Tibial nerve (tissue), 4 donors: ENCODE measurements at regions not wholly inside any gene's neighbourhood (a gene's known extent, or its start where the extent isn't known, plus 50 kb on each side); places are given as distances from the start of the nearest gene placed in this dataset.
"Not testable (repeated sequence)": the region's sequence is repeated elsewhere in the genome, so short reads cannot be mapped to it uniquely, and the experiment has no call there.

Source experiments
- DNase-seq, 2 donors: peaks; one replicate each; pipeline ENCODE4 v3.0.0-alpha.2; 2019; ENCODE audit warnings: low spot score in 2 of 2
- H3K27ac ChIP-seq, 4 donors: fragments of 200-600 bp; sonication (generic) in 3 of 4; one replicate each; pipeline ENCODE4 v1.5.1; 2017 to 2019; ENCODE audit warnings: mild to moderate bottlenecking in 1 of 4
- H3K27me3 ChIP-seq, 2 donors: fragments of 200-600 bp; sonication (generic) in 1 of 2; one replicate each; pipeline versions ENCODE4 v1.5.1 to v1.6.0; 2017 to 2019
- H3K36me3 ChIP-seq, 3 donors: fragments of 200-600 bp; sonication (generic); one replicate each; pipeline ENCODE4 v1.5.1; 2018 to 2019
- H3K4me1 ChIP-seq, 4 donors: fragments of 200-600 bp; sonication (generic) in 3 of 4; one replicate each; pipeline ENCODE4 v1.5.1; 2017 to 2019
- H3K4me3 ChIP-seq, 4 donors: fragments of 200-600 bp; sonication (generic) in 3 of 4; one replicate each; pipeline ENCODE4 v1.5.1; 2017 to 2019; ENCODE audit warnings: mild to moderate bottlenecking in 1 of 4, moderate library complexity in 1 of 4
- H3K9me3 ChIP-seq, 4 donors: fragments of 200-600 bp; sonication (generic) in 3 of 4; one replicate each; pipeline ENCODE4 v1.5.1; 2017 to 2019
- CTCF ChIP-seq, 5 experiments: fragments of 200-600 bp in 3 of 5; fragments of 450-650 bp in 2 of 5; sonication (generic) in 3 of 5; IDR thresholded peaks; one replicate each; pipeline ENCODE4 v1.5.1; 2016 to 2019; ENCODE audit warnings: antibody characterized with exemption in 5 of 5, mild to moderate bottlenecking in 3 of 5, moderate library complexity in 2 of 5
- EP300 ChIP-seq, 2 donors: sonication (generic); formaldehyde crosslinking; IDR thresholded peaks; one replicate each; pipeline ENCODE4 v1.6.1; 2017; ENCODE audit warnings: antibody characterized with exemption in 2 of 2, mild to moderate bottlenecking in 1 of 2
- POLR2A ChIP-seq, 2 donors: fragments of 450-650 bp; IDR thresholded peaks; one replicate each; pipeline ENCODE4 v1.6.1; 2017; ENCODE audit warnings: antibody characterized with exemption in 2 of 2, mild to moderate bottlenecking in 2 of 2, moderate library complexity in 2 of 2
- WGBS, 2 donors: methylation state at CpG; one replicate each; pipeline ENCODE4 v1.1.5; 2018; 5-methylcytosine and 5-hydroxymethylcytosine counted together

- Histone ChIP-seq H3K36me3 (no peaks in the 10 kb centered on the region), H3K27me3 (no peaks in the 10 kb centered on the region), H3K27ac (no peak overlapping the region), H3K4me3 (no peak overlapping the region), H3K9me3 (peaks cover 0 to 7% (median 0%) of the 10 kb centered on the region in 4 donors), H3K4me1 (no peaks in the 10 kb centered on the region)
- WGBS, 2 donors = 47 to 62% methylated on average over 4 of the region's 4 CpGs
- TF ChIP-seq POLR2A (IDR thresholded peaks at IDR 0.05) (no peak), EP300 (IDR thresholded peaks at IDR 0.05) (no peak), CTCF (IDR thresholded peaks at IDR 0.05) (no peak)
- no peak for DNase-seq
Measured at GRCh38 chr16:66175636-66176035, 190.9 kb upstream of the CDH5 start.

- no peak for TF ChIP-seq CTCF (IDR thresholded peaks at IDR 0.05)
- TF ChIP-seq POLR2A (IDR thresholded peaks at IDR 0.05) = no peak
- no peak for TF ChIP-seq EP300 (IDR thresholded peaks at IDR 0.05)
- H3K27ac ChIP-seq = no peak overlapping the region
- no peaks in the 10 kb centered on the region for H3K27me3 ChIP-seq
- DNase-seq = no peak
- no peaks in the 10 kb centered on the region for H3K4me1 ChIP-seq
- H3K36me3 ChIP-seq = no peaks in the 10 kb centered on the region
- WGBS, 2 donors = 68 to 73% methylated on average over 5 of the region's 5 CpGs
- H3K4me3 ChIP-seq = no peak overlapping the region
- H3K9me3 ChIP-seq = peaks cover 0 to 7% (median 0%) of the 10 kb centered on the region in 4 donors
Measured at GRCh38 chr16:66175058-66175457, 191.4 kb upstream of the CDH5 start.

- H3K4me3 ChIP-seq, H3K4me1 ChIP-seq, H3K27me3 ChIP-seq, DNase-seq, H3K9me3 ChIP-seq, H3K36me3 ChIP-seq, H3K27ac ChIP-seq: not testable (repeated sequence)
- WGBS, 2 donors = 93 to 96% methylated on average over 10 of the region's 10 CpGs
Measured at GRCh38 chr16:66173796-66174195, 192.7 kb upstream of the CDH5 start.

- H3K4me1 ChIP-seq, H3K27me3 ChIP-seq, H3K4me3 ChIP-seq, H3K9me3 ChIP-seq, H3K27ac ChIP-seq, H3K36me3 ChIP-seq, DNase-seq: not testable (repeated sequence)
- 96 to 100% methylated on average over 6 of the region's 6 CpGs for WGBS, 2 donors
Measured at GRCh38 chr16:66173181-66173580, 193.3 kb upstream of the CDH5 start.

- Histone ChIP-seq H3K27me3 (no peaks in the 10 kb centered on the region), H3K4me3 (no peak overlapping the region), H3K9me3 (peaks cover 0 to under 1% (median 0%) of the 10 kb centered on the region in 4 donors), H3K36me3 (no peaks in the 10 kb centered on the region), H3K27ac (no peak overlapping the region), H3K4me1 (no peaks in the 10 kb centered on the region)
- 85 to 86% methylated on average over 4 of the region's 4 CpGs for WGBS, 2 donors
- TF ChIP-seq EP300 (IDR thresholded peaks at IDR 0.05) (no peak), POLR2A (IDR thresholded peaks at IDR 0.05) (no peak), CTCF (IDR thresholded peaks at IDR 0.05) (no peak)
- DNase-seq = no peak
Measured at GRCh38 chr16:66172463-66172862, 194.0 kb upstream of the CDH5 start.

GRCh38 chr16:66171578-66171977 lies 194.9 kb upstream of the CDH5 start:
- TF ChIP-seq CTCF (IDR thresholded peaks at IDR 0.05) (no peak), POLR2A (IDR thresholded peaks at IDR 0.05) (no peak), EP300 (IDR thresholded peaks at IDR 0.05) (no peak)
- WGBS, 2 donors = 93 to 100% methylated on average over 3 of the region's 3 CpGs
- Histone ChIP-seq H3K4me1 (no peaks in the 10 kb centered on the region), H3K27ac (no peak overlapping the region), H3K9me3 (peaks cover 0 to 8% (median 0%) of the 10 kb centered on the region in 4 donors), H3K27me3 (no peaks in the 10 kb centered on the region), H3K36me3 (no peaks in the 10 kb centered on the region), H3K4me3 (no peak overlapping the region)
- DNase-seq = no peak
